ENCODE measurements at regions not wholly inside any gene's neighbourhood (a gene's known extent, or its start where the extent isn't known, plus 50 kb on each side); places are given as distances from the start of the nearest gene placed in this dataset.

GRCh38 chrX:46447384-46447783 is 97.8 kb downstream of the ZNF674 start:
- Histone ChIP-seq H3K27me3 (ENCODE audit: control insufficient read depth in 2 of 2, insufficient read depth in 2 of 2, low read length in 2 of 2) (no peaks in the 10 kb centered on the region), H3K79me2 (ENCODE audit: insufficient read depth, low read length) (peaks cover 6% of the 10 kb centered on the region), H3K9ac (ENCODE audit: insufficient read depth, low read length, poor library complexity, severe bottlenecking) (peak overlapping the region; percentile 74), H3K4me3 (replicated peaks in 1 of 3; ENCODE audit: low read depth in 2 of 3, low read length in 3 of 3) (peak overlapping the region; percentile 44 to 80 (median 77)), H3K36me3 (replicated peaks in 1 of 2; ENCODE audit: control insufficient read depth in 1 of 2, insufficient read depth in 2 of 2, low read length in 2 of 2) (peaks cover 6 to 15% of the 10 kb centered on the region in 2 donors), H4K20me1 (ENCODE audit: insufficient read depth, low read length) (no peaks in the 10 kb centered on the region), H3K4me2 (replicated peaks; ENCODE audit: extremely low read depth, low read length, poor library complexity, severe bottlenecking) (peak overlapping the region; percentile 60), H3K27ac (ENCODE audit: low read depth in 1 of 2, low read length in 2 of 2) (peak overlapping the region; percentile 54 to 91), H3K4me1 (ENCODE audit: control insufficient read depth in 1 of 2, insufficient read depth in 2 of 2, low read length in 2 of 2) (peaks cover 7 to 11% of the 10 kb centered on the region in 2 donors), H2AFZ (ENCODE audit: insufficient read depth, low read depth, low read length, poor library complexity, severe bottlenecking) (peak overlapping the region; percentile 84), H3K9me3 (replicated peaks in 1 of 2; ENCODE audit: control insufficient read depth in 1 of 2, insufficient read depth in 1 of 2, low read length in 2 of 2) (no peaks in the 10 kb centered on the region)
- intact Hi-C loops (cut with micrococcal nuclease): no loop called here
- peaks cover 14 to 23% of the 10 kb centered on the region in 2 donors for H3K36me3 Mint-ChIP-seq
- H3K4me3 Mint-ChIP-seq: peak overlapping the region; percentile 87
- 10% methylated on average over 2 of the region's 16 CpGs for WGBS (ENCODE audit: insufficient coverage)
- peaks cover 0 to 4% (median 0%) of the 10 kb centered on the region in 7 donors for H3K9me3 Mint-ChIP-seq
- DNase-seq: peak in 1 of 3 donors; percentile 17
- H3K27me3 Mint-ChIP-seq (ENCODE audit: low read depth in 3 of 3): peaks cover 0 to 1% (median 0%) of the 10 kb centered on the region in 3 donors
- peak overlapping the region; percentile 85 to 95 (median 92) for H3K27ac Mint-ChIP-seq
- H3K4me1 Mint-ChIP-seq: peaks cover 16% of the 10 kb centered on the region
- no peak for TF ChIP-seq CTCF (IDR thresholded peaks at IDR 0.05)

DNA sequence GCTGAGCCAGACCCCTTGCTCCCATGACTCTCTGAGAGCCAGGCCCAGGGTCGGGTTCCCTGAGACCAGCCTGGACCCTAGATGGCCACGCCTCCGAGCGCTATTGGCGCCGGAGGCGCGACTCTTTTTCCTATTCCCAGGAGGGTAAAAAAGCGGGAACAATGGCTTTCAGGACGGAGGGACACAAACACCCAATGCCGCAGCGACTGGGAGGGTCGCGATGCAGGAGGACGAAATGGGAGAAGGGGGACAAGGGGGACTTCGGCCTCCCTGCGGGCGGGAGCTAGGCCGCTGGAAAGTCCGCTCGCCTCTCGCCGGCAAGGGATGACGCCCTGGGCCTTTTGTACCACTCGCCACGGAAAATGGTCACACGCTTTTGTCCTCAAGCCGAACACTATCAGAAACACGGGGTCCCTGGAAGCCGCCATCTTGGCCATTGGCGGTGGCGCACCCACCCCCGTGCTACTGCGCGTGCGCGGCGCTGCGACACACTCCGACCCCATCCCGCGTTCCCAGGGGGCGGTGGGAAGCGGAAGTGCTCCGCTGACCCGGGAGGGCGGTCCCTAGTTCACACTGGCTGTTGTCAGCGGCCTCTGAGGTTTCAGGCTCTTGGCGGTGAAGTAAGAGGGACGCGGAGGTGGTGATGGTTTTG is 98.4 kb downstream of the ZNF674 start:
- Histone ChIP-seq H2AFZ (ENCODE audit: insufficient read depth, low read depth, low read length, poor library complexity, severe bottlenecking) (peak overlapping the region; percentile 84), H3K4me2 (replicated peaks; ENCODE audit: extremely low read depth, low read length, poor library complexity, severe bottlenecking) (peak overlapping the region; percentile 60), H4K20me1 (ENCODE audit: insufficient read depth, low read length) (no peaks in the 10 kb centered on the region), H3K27ac (ENCODE audit: low read depth in 1 of 2, low read length in 2 of 2) (peak overlapping the region; percentile 54 to 91), H3K9ac (ENCODE audit: insufficient read depth, low read length, poor library complexity, severe bottlenecking) (peak overlapping the region; percentile 74), H3K79me2 (ENCODE audit: insufficient read depth, low read length) (peaks cover 6% of the 10 kb centered on the region), H3K27me3 (ENCODE audit: control insufficient read depth in 2 of 2, insufficient read depth in 2 of 2, low read length in 2 of 2) (no peaks in the 10 kb centered on the region), H3K9me3 (replicated peaks in 1 of 2; ENCODE audit: control insufficient read depth in 1 of 2, insufficient read depth in 1 of 2, low read length in 2 of 2) (no peaks in the 10 kb centered on the region), H3K4me1 (ENCODE audit: control insufficient read depth in 1 of 2, insufficient read depth in 2 of 2, low read length in 2 of 2) (peaks cover 7 to 11% of the 10 kb centered on the region in 2 donors), H3K4me3 (replicated peaks in 1 of 3; ENCODE audit: low read depth in 2 of 3, low read length in 3 of 3) (peak overlapping the region; percentile 69 to 80 (median 77)), H3K36me3 (replicated peaks in 1 of 2; ENCODE audit: control insufficient read depth in 1 of 2, insufficient read depth in 2 of 2, low read length in 2 of 2) (peaks cover 6 to 10% of the 10 kb centered on the region in 2 donors)
- Mint-ChIP-seq H3K27ac (peak overlapping the region; percentile 85 to 95 (median 92)), H3K4me1 (peaks cover 16% of the 10 kb centered on the region), H3K4me3 (peak overlapping the region; percentile 87), H3K9me3 (peaks cover 0 to 4% (median 0%) of the 10 kb centered on the region in 7 donors), H3K36me3 (peaks cover 11 to 17% of the 10 kb centered on the region in 2 donors), H3K27me3 (ENCODE audit: low read depth in 3 of 3) (peaks cover 0 to 1% (median 0%) of the 10 kb centered on the region in 3 donors)
- no peak for TF ChIP-seq CTCF (IDR thresholded peaks at IDR 0.05)
- WGBS (ENCODE audit: insufficient coverage): 0% methylated on average over 21 of the region's 51 CpGs
- peak; percentile 84 to 88 (median 87) for DNase-seq
- intact Hi-C loops (cut with micrococcal nuclease): no loop called here
